Hepatocyte (in vitro differentiated cells): ENCODE measurements at regions not wholly inside any gene's neighbourhood (a gene's known extent, or its start where the extent isn't known, plus 50 kb on each side); places are given as distances from the start of the nearest gene placed in this dataset.

Experiments used
- EZH2 ChIP-seq: fragments of 200-600 bp; sonication (generic); IDR thresholded peaks from 2 replicates; pipeline ENCODE4 v1.6.1; 2016; ENCODE audit warnings: antibody characterized with exemption, mild to moderate bottlenecking, borderline replicate concordance
- EZH2phosphoT487 ChIP-seq: fragments of 200-600 bp; sonication (generic); IDR thresholded peaks from one replicate; pipeline ENCODE4 v1.6.1; 2018; ENCODE audit warnings: antibody characterized with exemption, mild to moderate bottlenecking, low read depth, moderate library complexity; ENCODE audit not compliant: unreplicated experiment, severe bottlenecking
- TF ChIP-seq, protein P1 (sequence below): fragments of 200-600 bp; sonication (generic); IDR thresholded peaks from 2 replicates; pipeline ENCODE4 v1.5.1; 2016; ENCODE audit warnings: antibody characterized with exemption, mild to moderate bottlenecking; ENCODE audit not compliant: poor library complexity

DNA sequence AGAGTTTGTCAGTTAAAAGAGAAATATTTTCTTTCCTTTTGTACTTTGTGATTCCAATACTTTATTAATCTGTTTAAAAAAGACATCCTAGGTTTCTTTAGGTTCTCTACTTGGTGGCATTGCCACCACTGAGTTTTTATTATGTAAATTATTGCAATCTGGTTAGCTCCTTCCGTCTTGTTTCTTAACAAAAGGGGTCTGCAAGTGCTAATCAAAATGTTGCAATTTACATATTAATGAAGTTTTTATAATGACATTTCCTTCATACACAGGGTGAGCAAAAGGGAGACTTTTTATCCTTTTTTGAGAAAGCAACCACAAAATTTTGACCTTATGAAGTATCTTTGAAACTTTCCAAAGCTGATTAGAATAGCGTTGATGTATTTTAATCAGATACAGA, 1307.3 kb downstream of the ROBO2 start:
- TF ChIP-seq EZH2, result no peak
- TF ChIP-seq, protein P1, sequence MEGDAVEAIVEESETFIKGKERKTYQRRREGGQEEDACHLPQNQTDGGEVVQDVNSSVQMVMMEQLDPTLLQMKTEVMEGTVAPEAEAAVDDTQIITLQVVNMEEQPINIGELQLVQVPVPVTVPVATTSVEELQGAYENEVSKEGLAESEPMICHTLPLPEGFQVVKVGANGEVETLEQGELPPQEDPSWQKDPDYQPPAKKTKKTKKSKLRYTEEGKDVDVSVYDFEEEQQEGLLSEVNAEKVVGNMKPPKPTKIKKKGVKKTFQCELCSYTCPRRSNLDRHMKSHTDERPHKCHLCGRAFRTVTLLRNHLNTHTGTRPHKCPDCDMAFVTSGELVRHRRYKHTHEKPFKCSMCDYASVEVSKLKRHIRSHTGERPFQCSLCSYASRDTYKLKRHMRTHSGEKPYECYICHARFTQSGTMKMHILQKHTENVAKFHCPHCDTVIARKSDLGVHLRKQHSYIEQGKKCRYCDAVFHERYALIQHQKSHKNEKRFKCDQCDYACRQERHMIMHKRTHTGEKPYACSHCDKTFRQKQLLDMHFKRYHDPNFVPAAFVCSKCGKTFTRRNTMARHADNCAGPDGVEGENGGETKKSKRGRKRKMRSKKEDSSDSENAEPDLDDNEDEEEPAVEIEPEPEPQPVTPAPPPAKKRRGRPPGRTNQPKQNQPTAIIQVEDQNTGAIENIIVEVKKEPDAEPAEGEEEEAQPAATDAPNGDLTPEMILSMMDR, result no peak
- TF ChIP-seq EZH2phosphoT487, result no peak
